GM12872 (cell line): ENCODE measurements at regions not wholly inside any gene's neighbourhood (a gene's known extent, or its start where the extent isn't known, plus 50 kb on each side); places are given as distances from the start of the nearest gene placed in this dataset.

ENCODE experiments used
- CTCF ChIP-seq: IDR thresholded peaks from 3 replicates; pipeline ENCODE4 v1.5.1; 2011; ENCODE audit warnings: low read depth, mild to moderate bottlenecking, low read length, moderate library complexity; ENCODE audit not compliant: insufficient read depth

- no peak for TF ChIP-seq CTCF
These were observed 136.8 kb upstream of the RPS6KA2 start for GRCh38 chr6:166763606-166764472.

- no peak for TF ChIP-seq CTCF
These were observed 134.8 kb upstream of the RPS6KA2 start for GRCh38 chr6:166761801-166762200.

GRCh38 chr6:166760288-166760687 lies 133.2 kb upstream of the RPS6KA2 start:
- TF ChIP-seq CTCF: no peak

- TF ChIP-seq CTCF: no peak
These were observed 131.2 kb upstream of the RPS6KA2 start for GRCh38 chr6:166758136-166758704.

- TF ChIP-seq CTCF: no peak
These were observed 130.4 kb upstream of the RPS6KA2 start for GRCh38 chr6:166757232-166758135.

GRCh38 chr6:166754218-166755030 lies 127.4 kb upstream of the RPS6KA2 start:
- no peak for TF ChIP-seq CTCF
